OCI-LY7 (cell line): ENCODE measurements at regions not wholly inside any gene's neighbourhood (a gene's known extent, or its start where the extent isn't known, plus 50 kb on each side); places are given as distances from the start of the nearest gene placed in this dataset.

Experiments
- EZH2phosphoT487 ChIP-seq: fragments of 200-600 bp; sonication (generic); IDR thresholded peaks from 2 replicates; pipeline ENCODE4 v1.6.1; 2018; ENCODE audit warnings: low read depth, borderline replicate concordance, mild to moderate bottlenecking, mixed run types, antibody characterized with exemption, low read length, moderate library complexity, mixed read lengths
- TF ChIP-seq, protein P1 (sequence below): fragments of 200-600 bp; sonication (generic); conservative IDR thresholded peaks from 2 replicates; pipeline ENCODE4 v1.5.1; 2014; ENCODE audit warnings: mild to moderate bottlenecking, antibody characterized with exemption, low read length, moderate library complexity, mixed read lengths

- TF ChIP-seq, protein P1, sequence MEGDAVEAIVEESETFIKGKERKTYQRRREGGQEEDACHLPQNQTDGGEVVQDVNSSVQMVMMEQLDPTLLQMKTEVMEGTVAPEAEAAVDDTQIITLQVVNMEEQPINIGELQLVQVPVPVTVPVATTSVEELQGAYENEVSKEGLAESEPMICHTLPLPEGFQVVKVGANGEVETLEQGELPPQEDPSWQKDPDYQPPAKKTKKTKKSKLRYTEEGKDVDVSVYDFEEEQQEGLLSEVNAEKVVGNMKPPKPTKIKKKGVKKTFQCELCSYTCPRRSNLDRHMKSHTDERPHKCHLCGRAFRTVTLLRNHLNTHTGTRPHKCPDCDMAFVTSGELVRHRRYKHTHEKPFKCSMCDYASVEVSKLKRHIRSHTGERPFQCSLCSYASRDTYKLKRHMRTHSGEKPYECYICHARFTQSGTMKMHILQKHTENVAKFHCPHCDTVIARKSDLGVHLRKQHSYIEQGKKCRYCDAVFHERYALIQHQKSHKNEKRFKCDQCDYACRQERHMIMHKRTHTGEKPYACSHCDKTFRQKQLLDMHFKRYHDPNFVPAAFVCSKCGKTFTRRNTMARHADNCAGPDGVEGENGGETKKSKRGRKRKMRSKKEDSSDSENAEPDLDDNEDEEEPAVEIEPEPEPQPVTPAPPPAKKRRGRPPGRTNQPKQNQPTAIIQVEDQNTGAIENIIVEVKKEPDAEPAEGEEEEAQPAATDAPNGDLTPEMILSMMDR, result no peak
- TF ChIP-seq EZH2phosphoT487, result no peak
Observed at GRCh38 chr2:142330458-142330857, 199.6 kb upstream of the LRP1B start.
